Stimulated activated CD4-positive, alpha-beta T cell treated with anti-CD3 and anti-CD28 coated beads, Interleukin-1b, Interleukin-23, amount 100 ng/mL, for 48 hours (primary cell): ENCODE measurements at regions not wholly inside any gene's neighbourhood (a gene's known extent, or its start where the extent isn't known, plus 50 kb on each side); places are given as distances from the start of the nearest gene placed in this dataset.
A peak's percentile ranks its signal among the peaks of the same experiment; 100 is the strongest.

Experiments used
- DNase-seq: peaks from one replicate; pipeline ENCODE4 v3.0.0-alpha.2; 2020

GRCh38 chr3:24646790-24647189 is 152.1 kb upstream of the THRB start:
- no peak for DNase-seq

- no peak for DNase-seq
Observed at GRCh38 chr3:24648063-24648462, 153.4 kb upstream of the THRB start.

GRCh38 chr3:24650839-24651238 is 156.2 kb upstream of the THRB start:
- DNase-seq, result no peak

GRCh38 chr3:24657870-24658510 is 163.3 kb upstream of the THRB start:
- DNase-seq, result no peak

- DNase-seq, result no peak
Observed at GRCh38 chr3:24661175-24661584, 166.5 kb upstream of the THRB start.

GRCh38 chr3:24662449-24663345 is 168.0 kb upstream of the THRB start:
- DNase-seq, result no peak

GRCh38 chr3:24663406-24663805 is 168.8 kb upstream of the THRB start:
- DNase-seq, result no peak

GRCh38 chr3:24668039-24668438 is 173.4 kb upstream of the THRB start:
- no peak for DNase-seq

- no peak for DNase-seq
Observed at GRCh38 chr3:24670871-24671270, 176.2 kb upstream of the THRB start.

GRCh38 chr3:24673596-24673995 is 178.9 kb upstream of the THRB start:
- DNase-seq, result no peak

GRCh38 chr3:24674261-24674660 is 179.6 kb upstream of the THRB start:
- no peak for DNase-seq

- DNase-seq, result no peak
Observed at GRCh38 chr3:24678021-24678420, 183.4 kb upstream of the THRB start.

GRCh38 chr3:24678421-24678865 is 183.8 kb upstream of the THRB start:
- DNase-seq, result peak; percentile 21

- DNase-seq, result no peak
Observed at GRCh38 chr3:24679429-24679828, 184.8 kb upstream of the THRB start.

- peak; percentile 45 for DNase-seq
Observed at GRCh38 chr3:24680214-24680967, 185.7 kb upstream of the THRB start.

GRCh38 chr3:24682141-24682547 is 187.5 kb upstream of the THRB start:
- DNase-seq, result no peak

- no peak for DNase-seq
Observed at GRCh38 chr3:24683090-24683489, 188.4 kb upstream of the THRB start.

GRCh38 chr3:24683633-24684384 is 189.2 kb upstream of the THRB start:
- no peak for DNase-seq

- DNase-seq, result no peak
Observed at GRCh38 chr3:24684506-24685023, 189.9 kb upstream of the THRB start.

GRCh38 chr3:24686808-24687207 is 192.2 kb upstream of the THRB start:
- DNase-seq, result no peak

GRCh38 chr3:24687671-24688070 is 193.0 kb upstream of the THRB start:
- DNase-seq, result no peak

GRCh38 chr3:24688446-24689148 is 193.9 kb upstream of the THRB start:
- DNase-seq, result no peak
